GM18868 (cell line): ENCODE measurements at regions not wholly inside any gene's neighbourhood (a gene's known extent, or its start where the extent isn't known, plus 50 kb on each side); places are given as distances from the start of the nearest gene placed in this dataset.

Experiments used
- ATAC-seq: cut with Tn5 transposase; IDR thresholded peaks from one replicate; pipeline ENCODE4 v1.9.1; 2021; ENCODE audit warnings: mild to moderate bottlenecking, moderate library complexity; ENCODE audit not compliant: unreplicated experiment

GRCh38 chr10:111873041-111873440, 310.5 kb downstream of the GPAM start:
- ATAC-seq, result no peak

GRCh38 chr10:111873621-111874135, 309.9 kb downstream of the GPAM start:
- no peak for ATAC-seq

GRCh38 chr10:111874576-111874975, 309.0 kb downstream of the GPAM start:
- no peak for ATAC-seq

GRCh38 chr10:111875725-111876124, 307.8 kb downstream of the GPAM start:
- no peak for ATAC-seq

GRCh38 chr10:111877258-111877657, 306.3 kb downstream of the GPAM start:
- no peak for ATAC-seq

- no peak for ATAC-seq
Measured at GRCh38 chr10:111879969-111880368, 303.6 kb downstream of the GPAM start.

- no peak for ATAC-seq
Measured at GRCh38 chr10:111885046-111885445, 298.5 kb downstream of the GPAM start.

- ATAC-seq, result no peak
Measured at GRCh38 chr10:111885919-111886318, 297.6 kb downstream of the GPAM start.

- ATAC-seq, result no peak
Measured at GRCh38 chr10:111887266-111887665, 296.3 kb downstream of the GPAM start.

GRCh38 chr10:111890046-111890445, 293.5 kb downstream of the GPAM start:
- ATAC-seq, result no peak

- ATAC-seq, result no peak
Measured at GRCh38 chr10:111916011-111916410, 267.6 kb downstream of the GPAM start.

GRCh38 chr10:111921821-111922220, 261.7 kb downstream of the GPAM start:
- no peak for ATAC-seq

GRCh38 chr10:111923032-111923431, 260.5 kb downstream of the GPAM start:
- no peak for ATAC-seq

GRCh38 chr10:111926286-111926685, 257.3 kb downstream of the GPAM start:
- no peak for ATAC-seq

GRCh38 chr10:111933937-111934336, 249.6 kb downstream of the GPAM start:
- ATAC-seq, result no peak

GRCh38 chr10:111934931-111935330, 248.6 kb downstream of the GPAM start:
- ATAC-seq, result no peak

- ATAC-seq, result no peak
Measured at GRCh38 chr10:111936143-111936542, 247.4 kb downstream of the GPAM start.

GRCh38 chr10:111944331-111944730, 239.2 kb downstream of the GPAM start:
- ATAC-seq, result no peak

- no peak for ATAC-seq
Measured at GRCh38 chr10:111953949-111954348, 229.6 kb downstream of the GPAM start.

GRCh38 chr10:111954386-111954785, 229.2 kb downstream of the GPAM start:
- ATAC-seq, result no peak

GRCh38 chr10:111956841-111957240, 226.7 kb downstream of the GPAM start:
- ATAC-seq, result no peak

GRCh38 chr10:111962951-111963350, 220.6 kb downstream of the GPAM start:
- ATAC-seq, result no peak

GRCh38 chr10:111967116-111967515, 216.4 kb downstream of the GPAM start:
- ATAC-seq, result no peak

GRCh38 chr10:111967547-111967946, 216.0 kb downstream of the GPAM start:
- no peak for ATAC-seq
